PC-9 (cell line): ENCODE measurements at regions not wholly inside any gene's neighbourhood (a gene's known extent, or its start where the extent isn't known, plus 50 kb on each side); places are given as distances from the start of the nearest gene placed in this dataset.

Experiments used
- BruUV-seq: library from RNA; stranded (reverse); fragments of 400-500 nt; replicated peaks from 2 replicates; lab custom pipeline; 2021; lab: Mats Ljungman, UMichigan
- CTCF ChIA-PET: fragments of 300-600 bp; sonication (Branson Sonifier 250); formaldehyde crosslinking; loops from one replicate; lab custom pipeline; 2022; ENCODE audit warnings: antibody characterized with exemption; lab: Charles Lee
- POLR2A ChIA-PET: fragments of 300-600 bp; sonication (Branson Sonifier 250); formaldehyde crosslinking; loops from one replicate; lab custom pipeline; 2022; ENCODE audit warnings: antibody characterized with exemption; ENCODE audit not compliant: unreplicated experiment; lab: Charles Lee
- DNase-seq, 2 experiments: peaks; one replicate each; pipeline versions ENCODE4 v3.0.0 to v3.0.0-alpha.2; 2015 to 2022; ENCODE audit warnings: mixed read lengths in 1 of 2
- H2AFZ ChIP-seq: fragments of 200-600 bp; sonication (generic); 2 replicates; pipeline ENCODE4 v1.8.1; 2017; ENCODE audit warnings: antibody characterized with exemption
- H3F3A ChIP-seq: fragments of 200-600 bp; sonication (generic); 2 replicates; pipeline ENCODE4 v1.8.1; 2017; ENCODE audit warnings: antibody characterized with exemption, mild to moderate bottlenecking, low read depth; ENCODE audit not compliant: insufficient read depth
- H3K27ac ChIP-seq: fragments of 200-600 bp; sonication (generic); 2 replicates; pipeline ENCODE4 v1.6.1; 2016; ENCODE audit warnings: mixed run types
- H3K27me3 ChIP-seq: fragments of 200-600 bp; sonication (generic); 2 replicates; pipeline ENCODE4 v1.6.1; 2016; ENCODE audit warnings: low read depth, mixed run types; ENCODE audit not compliant: insufficient read depth
- H3K36me3 ChIP-seq: fragments of 200-600 bp; sonication (generic); 2 replicates; pipeline ENCODE4 v1.6.1; 2016; ENCODE audit warnings: low read depth, mixed run types
- H3K4me1 ChIP-seq: fragments of 200-600 bp; sonication (generic); replicated peaks from 2 replicates; pipeline ENCODE4 v1.6.1; 2016; ENCODE audit warnings: mixed run types; ENCODE audit not compliant: insufficient read depth
- H3K4me2 ChIP-seq: fragments of 200-600 bp; sonication (generic); 2 replicates; pipeline ENCODE4 v1.6.1; 2017; ENCODE audit warnings: mixed run types
- H3K4me3 ChIP-seq: fragments of 200-600 bp; sonication (generic); 2 replicates; pipeline ENCODE4 v1.6.1; 2016; ENCODE audit warnings: mixed run types
- H3K79me2 ChIP-seq: fragments of 200-600 bp; sonication (generic); 2 replicates; pipeline ENCODE4 v1.6.1; 2017; ENCODE audit warnings: low read depth, mixed run types
- H3K9me2 ChIP-seq: fragments of 200-600 bp; sonication (generic); 2 replicates; pipeline ENCODE4 v1.8.1; 2017; ENCODE audit warnings: mild to moderate bottlenecking; ENCODE audit not compliant: insufficient read depth
- H3K9me3 ChIP-seq: fragments of 200-600 bp; sonication (generic); 2 replicates; pipeline ENCODE4 v1.8.1; 2016; ENCODE audit warnings: low read depth; ENCODE audit not compliant: insufficient read depth
- H4K20me1 ChIP-seq: fragments of 200-600 bp; sonication (generic); 2 replicates; pipeline ENCODE4 v1.8.1; 2017; ENCODE audit not compliant: insufficient read depth
- EZH2 ChIP-seq: fragments of 200-600 bp; sonication (generic); IDR thresholded peaks from 2 replicates; pipeline ENCODE4 v1.8.0; 2017; ENCODE audit warnings: antibody characterized with exemption, low read depth
- intact Hi-C: fragments of 100-400 bp; cut with micrococcal nuclease; formaldehyde crosslinking; loops from one replicate; pipeline ENCODE4 v1.10.0; 2022; ENCODE audit not compliant: unreplicated experiment
- TF ChIP-seq, protein P1 (sequence below): fragments of 200-600 bp; sonication (generic); conservative IDR thresholded peaks from 2 replicates; pipeline ENCODE4 v1.6.1; 2017; ENCODE audit warnings: mixed run types, antibody characterized with exemption, mild to moderate bottlenecking, moderate library complexity

GRCh38 chr18:79620576-79621165 is 58.9 kb upstream of the CTDP1 start:
- intact Hi-C loops = no loop called here
- no peaks in the 10 kb centered on the region for H3K9me2 ChIP-seq
- no peak overlapping the region for H3K4me3 ChIP-seq
- H3K4me2 ChIP-seq = no peak overlapping the region
- BruUV-seq = no TSS peak
- ChIA-PET POLR2A (no interaction called here), CTCF (no interaction called here)
- H2AFZ ChIP-seq = no peak overlapping the region
- no peaks in the 10 kb centered on the region for H3K9me3 ChIP-seq
- no peak for DNase-seq
- H3K79me2 ChIP-seq = no peaks in the 10 kb centered on the region
- no peak overlapping the region for H3K27ac ChIP-seq
- peaks cover 52% of the 10 kb centered on the region for H3K27me3 ChIP-seq
- no peaks in the 10 kb centered on the region for H3K36me3 ChIP-seq
- H3K4me1 ChIP-seq = no peaks in the 10 kb centered on the region
- no peaks in the 10 kb centered on the region for H4K20me1 ChIP-seq
- H3F3A ChIP-seq = no peaks in the 10 kb centered on the region
- TF ChIP-seq EZH2 = no peak
- TF ChIP-seq, protein P1, sequence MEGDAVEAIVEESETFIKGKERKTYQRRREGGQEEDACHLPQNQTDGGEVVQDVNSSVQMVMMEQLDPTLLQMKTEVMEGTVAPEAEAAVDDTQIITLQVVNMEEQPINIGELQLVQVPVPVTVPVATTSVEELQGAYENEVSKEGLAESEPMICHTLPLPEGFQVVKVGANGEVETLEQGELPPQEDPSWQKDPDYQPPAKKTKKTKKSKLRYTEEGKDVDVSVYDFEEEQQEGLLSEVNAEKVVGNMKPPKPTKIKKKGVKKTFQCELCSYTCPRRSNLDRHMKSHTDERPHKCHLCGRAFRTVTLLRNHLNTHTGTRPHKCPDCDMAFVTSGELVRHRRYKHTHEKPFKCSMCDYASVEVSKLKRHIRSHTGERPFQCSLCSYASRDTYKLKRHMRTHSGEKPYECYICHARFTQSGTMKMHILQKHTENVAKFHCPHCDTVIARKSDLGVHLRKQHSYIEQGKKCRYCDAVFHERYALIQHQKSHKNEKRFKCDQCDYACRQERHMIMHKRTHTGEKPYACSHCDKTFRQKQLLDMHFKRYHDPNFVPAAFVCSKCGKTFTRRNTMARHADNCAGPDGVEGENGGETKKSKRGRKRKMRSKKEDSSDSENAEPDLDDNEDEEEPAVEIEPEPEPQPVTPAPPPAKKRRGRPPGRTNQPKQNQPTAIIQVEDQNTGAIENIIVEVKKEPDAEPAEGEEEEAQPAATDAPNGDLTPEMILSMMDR = no peak

DNA sequence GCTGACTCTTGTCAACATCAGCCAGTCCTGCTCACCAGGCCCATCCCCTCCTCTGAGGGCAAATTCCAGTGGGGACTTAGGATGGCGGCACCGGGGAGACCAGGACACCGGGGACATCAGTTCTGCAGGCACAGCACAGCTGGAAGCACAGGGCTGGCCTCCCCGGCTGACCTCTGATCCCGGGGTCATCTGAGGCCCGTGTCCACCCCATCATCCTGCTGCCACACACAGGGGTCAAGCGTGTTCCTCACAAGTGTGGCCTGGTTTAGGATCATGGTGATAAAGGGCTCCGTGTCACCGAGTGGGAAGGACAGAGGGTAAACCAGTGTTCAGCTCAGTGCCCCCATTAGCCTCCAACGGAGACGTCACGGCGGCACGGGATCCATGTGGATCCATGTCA is 58.1 kb upstream of the CTDP1 start:
- no peaks in the 10 kb centered on the region for H4K20me1 ChIP-seq
- no peaks in the 10 kb centered on the region for H3K9me2 ChIP-seq
- no peaks in the 10 kb centered on the region for H3K79me2 ChIP-seq
- ChIA-PET POLR2A (no interaction called here), CTCF (no interaction called here)
- no peaks in the 10 kb centered on the region for H3K36me3 ChIP-seq
- intact Hi-C loops = no loop called here
- no peaks in the 10 kb centered on the region for H3K4me1 ChIP-seq
- BruUV-seq = no TSS peak
- no peak for DNase-seq
- peaks cover 61% of the 10 kb centered on the region for H3K27me3 ChIP-seq
- H3F3A ChIP-seq = no peaks in the 10 kb centered on the region
- no peak overlapping the region for H3K27ac ChIP-seq
- TF ChIP-seq, protein P1 = no peak
- TF ChIP-seq EZH2 = no peak
- H2AFZ ChIP-seq = no peak overlapping the region
- H3K4me2 ChIP-seq = no peak overlapping the region
- no peak overlapping the region for H3K4me3 ChIP-seq
- H3K9me3 ChIP-seq = no peaks in the 10 kb centered on the region

GRCh38 chr18:79622004-79622403 is 57.6 kb upstream of the CTDP1 start:
- Histone ChIP-seq H3K79me2 (no peaks in the 10 kb centered on the region), H2AFZ (no peak overlapping the region), H3K27ac (no peak overlapping the region), H3K4me1 (no peaks in the 10 kb centered on the region), H3F3A (no peaks in the 10 kb centered on the region), H3K36me3 (no peaks in the 10 kb centered on the region), H3K4me2 (no peak overlapping the region), H4K20me1 (no peaks in the 10 kb centered on the region), H3K9me3 (no peaks in the 10 kb centered on the region), H3K9me2 (no peaks in the 10 kb centered on the region), H3K27me3 (peaks cover 66% of the 10 kb centered on the region), H3K4me3 (no peak overlapping the region)
- POLR2A ChIA-PET = no interaction called here
- TF ChIP-seq, protein P1 = no peak
- TF ChIP-seq EZH2 = no peak
- no peak for DNase-seq
- BruUV-seq = no TSS peak
- intact Hi-C loops = no loop called here
- CTCF ChIA-PET = no interaction called here
